EH (cell line): ENCODE measurements at regions not wholly inside any gene's neighbourhood (a gene's known extent, or its start where the extent isn't known, plus 50 kb on each side); places are given as distances from the start of the nearest gene placed in this dataset.
A peak's percentile ranks its signal among the peaks of the same experiment; 100 is the strongest.

Source experiments
- DNase-seq: peaks from one replicate; pipeline ENCODE4 v3.0.0-alpha.2; 2015; ENCODE audit warnings: low read depth

DNA sequence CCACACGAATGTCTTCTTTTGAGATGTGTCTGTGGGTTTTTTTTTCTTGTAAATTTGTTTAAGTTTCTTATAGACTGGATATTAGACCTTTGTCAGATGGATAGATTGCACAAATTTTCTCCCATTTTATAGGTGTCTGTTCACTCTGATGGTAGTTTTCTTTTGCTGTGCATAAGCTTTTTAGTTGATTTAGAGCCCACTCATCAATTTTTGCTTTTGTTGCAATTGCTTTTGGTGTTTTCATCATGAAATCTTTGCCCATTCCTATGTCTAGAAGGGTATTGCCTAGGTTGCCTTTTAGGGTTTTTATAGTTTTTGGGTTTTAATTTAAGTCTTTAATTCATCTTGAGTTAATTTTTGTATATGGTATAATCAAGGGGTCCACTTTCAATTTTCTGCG lies 57.7 kb downstream of the NKX2-2 start:
- no peak for DNase-seq

DNA sequence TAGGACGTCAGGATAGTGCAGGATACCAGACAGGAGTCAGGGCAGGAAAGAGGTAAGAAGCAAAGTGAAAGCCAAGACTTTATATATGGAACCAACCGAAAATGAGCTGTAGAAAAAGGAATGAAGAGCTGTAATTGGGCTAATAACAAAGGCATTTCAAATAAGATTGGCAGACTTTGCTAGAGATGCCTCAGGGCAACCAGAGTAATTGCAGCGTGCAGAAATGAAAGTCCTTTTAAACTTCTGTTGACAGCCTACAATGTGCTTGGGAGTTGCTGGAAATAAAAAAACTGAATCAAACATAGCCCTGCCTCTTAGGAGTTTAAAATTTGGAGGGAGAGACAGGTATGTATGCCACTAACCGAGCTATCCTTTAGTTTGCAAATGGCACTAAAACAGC lies 56.4 kb upstream of the NKX2-4 start:
- peak; percentile 56 for DNase-seq

DNA sequence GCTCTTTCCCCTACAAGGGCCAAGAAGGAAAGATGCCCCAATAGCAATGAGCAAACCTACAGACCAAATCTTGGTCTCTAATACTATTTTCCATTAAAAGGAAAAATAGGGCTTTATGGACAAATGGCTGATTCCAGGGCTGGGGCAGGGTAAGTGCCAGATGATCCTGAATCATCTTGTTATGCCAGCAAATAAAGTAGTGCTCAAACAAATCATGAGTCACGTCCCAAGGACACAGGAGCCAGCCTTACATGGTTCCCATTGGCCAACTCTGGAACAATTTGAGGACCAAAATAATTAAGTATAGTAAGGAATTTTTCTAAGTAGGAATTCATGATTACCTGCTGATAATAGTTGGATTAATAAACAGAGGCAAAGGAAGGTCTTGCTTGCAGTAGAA lies 53.2 kb upstream of the NKX2-4 start:
- DNase-seq: peak; percentile 11
